DND-41 (cell line): ENCODE measurements at regions not wholly inside any gene's neighbourhood (a gene's known extent, or its start where the extent isn't known, plus 50 kb on each side); places are given as distances from the start of the nearest gene placed in this dataset.

Source experiments
- ATAC-seq: fragments of 200-7000 bp; cut with Tn5 transposase; 3 replicates; pipeline ENCODE4 v1.9.1; 2021; ENCODE audit warnings: low read depth; ENCODE audit not compliant: insufficient read depth
- DNase-seq: peaks from one replicate; pipeline ENCODE4 v3.0.0-alpha.2; 2020
- H2AFZ ChIP-seq: 2 replicates; pipeline ENCODE4 v1.6.0; 2012; ENCODE audit warnings: low read depth, low read length
- H3K27ac ChIP-seq: 2 replicates; pipeline ENCODE4 v1.5.1; 2012; ENCODE audit warnings: low read length, inconsistent platforms
- H3K27me3 ChIP-seq: fragments of 200-600 bp; sonication (generic); 2 replicates; pipeline ENCODE4 v1.6.0; 2012; ENCODE audit warnings: low read length, mild to moderate bottlenecking, inconsistent platforms; ENCODE audit not compliant: insufficient read depth, poor library complexity
- H3K36me3 ChIP-seq: 2 replicates; pipeline ENCODE4 v1.5.1; 2012; ENCODE audit warnings: low read length, inconsistent platforms; ENCODE audit not compliant: insufficient read depth
- H3K4me1 ChIP-seq: 2 replicates; pipeline ENCODE4 v1.5.1; 2012; ENCODE audit warnings: mild to moderate bottlenecking, low read length; ENCODE audit not compliant: insufficient read depth
- H3K4me2 ChIP-seq: 2 replicates; pipeline ENCODE4 v1.6.0; 2012; ENCODE audit warnings: mild to moderate bottlenecking, moderate library complexity, low read length, inconsistent platforms; ENCODE audit not compliant: insufficient read depth
- H3K4me3 ChIP-seq, 2 experiments: fragments of 200-600 bp in 1 of 2; shearing (Covaris generic) in 1 of 2; 2 replicates each; pipeline ENCODE4 v1.5.1; 2012 to 2016; ENCODE audit warnings: inconsistent platforms in 2 of 2, low read length in 2 of 2, mild to moderate bottlenecking in 2 of 2, low read depth in 1 of 2, moderate library complexity in 1 of 2
- H3K79me2 ChIP-seq: 2 replicates; pipeline ENCODE4 v1.6.0; 2012; ENCODE audit warnings: low read length, inconsistent platforms; ENCODE audit not compliant: insufficient read depth
- H3K9ac ChIP-seq: 2 replicates; pipeline ENCODE4 v1.6.0; 2012; ENCODE audit warnings: low read depth, mild to moderate bottlenecking, inconsistent platforms, low read length, moderate library complexity
- H3K9me3 ChIP-seq: 2 replicates; pipeline ENCODE4 v1.5.1; 2012; ENCODE audit warnings: low read length, moderate library complexity, mild to moderate bottlenecking, inconsistent platforms; ENCODE audit not compliant: insufficient read depth, severe bottlenecking
- H4K20me1 ChIP-seq: 2 replicates; pipeline ENCODE4 v1.6.0; 2012; ENCODE audit warnings: low read length; ENCODE audit not compliant: insufficient read depth
- CTCF ChIP-seq: IDR thresholded peaks from 2 replicates; pipeline ENCODE4 v1.5.1; 2012; ENCODE audit warnings: borderline replicate concordance, low read length, moderate library complexity, mild to moderate bottlenecking; ENCODE audit not compliant: poor library complexity, severe bottlenecking; ENCODE audit errors: extremely low read depth
- EZH2 ChIP-seq: IDR thresholded peaks from 3 replicates; pipeline ENCODE4 v1.6.1; 2012; ENCODE audit warnings: borderline replicate concordance, low read depth, mild to moderate bottlenecking, moderate library complexity, low read length, inconsistent platforms; ENCODE audit not compliant: severe bottlenecking

GRCh38 chr6:114659513-114659912, 316.7 kb upstream of the HS3ST5 start:
- no peak overlapping the region for H3K4me3 ChIP-seq

DNA sequence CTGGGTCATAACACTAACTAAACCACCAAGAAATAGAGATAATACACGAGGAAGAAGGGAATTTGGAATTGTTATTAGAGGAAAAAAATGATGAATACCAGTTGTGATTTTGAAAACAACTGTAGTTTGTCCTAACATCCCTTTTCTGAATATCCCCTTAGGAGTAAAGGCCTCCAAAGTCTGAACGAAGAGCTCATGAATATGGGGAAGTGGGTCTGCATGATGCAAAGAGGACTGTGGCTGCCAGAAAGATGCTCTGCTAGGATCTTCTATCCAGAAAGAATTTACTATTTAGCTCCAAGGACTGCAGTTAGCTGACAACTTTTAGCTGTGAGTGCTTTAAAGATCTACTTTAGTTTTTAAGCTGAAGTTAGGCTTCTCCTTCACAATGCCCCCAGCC, 308.8 kb upstream of the HS3ST5 start:
- no peak overlapping the region for H3K4me3 ChIP-seq
- H3K4me1 ChIP-seq: no peaks in the 10 kb centered on the region
- no peaks in the 10 kb centered on the region for H3K9me3 ChIP-seq
- no peaks in the 10 kb centered on the region for H3K79me2 ChIP-seq
- H4K20me1 ChIP-seq: no peaks in the 10 kb centered on the region
- no peaks in the 10 kb centered on the region for H3K27me3 ChIP-seq
- H2AFZ ChIP-seq: no peak overlapping the region
- no peaks in the 10 kb centered on the region for H3K36me3 ChIP-seq
- no peak overlapping the region for H3K27ac ChIP-seq
- ATAC-seq (no peak), DNase-seq (no peak)
- no peak for TF ChIP-seq EZH2
- TF ChIP-seq CTCF: no peak
- H3K9ac ChIP-seq: no peak overlapping the region
- no peak overlapping the region for H3K4me2 ChIP-seq

More at GRCh38 chr6:114659513-114659912, 316.7 kb upstream of the HS3ST5 start:
- no peaks in the 10 kb centered on the region for H3K4me1 ChIP-seq
- H3K79me2 ChIP-seq: no peaks in the 10 kb centered on the region
- no peak overlapping the region for H2AFZ ChIP-seq
- H3K27ac ChIP-seq: no peak overlapping the region
- no peak overlapping the region for H3K4me2 ChIP-seq
- no peaks in the 10 kb centered on the region for H3K9me3 ChIP-seq
- no peak overlapping the region for H3K9ac ChIP-seq
- TF ChIP-seq EZH2: no peak
- TF ChIP-seq CTCF: no peak
- no peak for DNase-seq
- no peaks in the 10 kb centered on the region for H3K27me3 ChIP-seq
- no peak for ATAC-seq
- H3K36me3 ChIP-seq: no peaks in the 10 kb centered on the region
- no peaks in the 10 kb centered on the region for H4K20me1 ChIP-seq

GRCh38 chr6:114650891-114651290, 308.1 kb upstream of the HS3ST5 start:
- no peak for TF ChIP-seq EZH2
- no peak for TF ChIP-seq CTCF
- Histone ChIP-seq H3K79me2 (no peaks in the 10 kb centered on the region), H4K20me1 (no peaks in the 10 kb centered on the region), H3K27me3 (no peaks in the 10 kb centered on the region), H3K4me3 (no peak overlapping the region), H3K27ac (no peak overlapping the region), H3K4me2 (no peak overlapping the region), H3K36me3 (no peaks in the 10 kb centered on the region), H3K4me1 (no peaks in the 10 kb centered on the region), H3K9ac (no peak overlapping the region), H2AFZ (no peak overlapping the region), H3K9me3 (no peaks in the 10 kb centered on the region)
- no peak for DNase-seq
- ATAC-seq: no peak

DNA sequence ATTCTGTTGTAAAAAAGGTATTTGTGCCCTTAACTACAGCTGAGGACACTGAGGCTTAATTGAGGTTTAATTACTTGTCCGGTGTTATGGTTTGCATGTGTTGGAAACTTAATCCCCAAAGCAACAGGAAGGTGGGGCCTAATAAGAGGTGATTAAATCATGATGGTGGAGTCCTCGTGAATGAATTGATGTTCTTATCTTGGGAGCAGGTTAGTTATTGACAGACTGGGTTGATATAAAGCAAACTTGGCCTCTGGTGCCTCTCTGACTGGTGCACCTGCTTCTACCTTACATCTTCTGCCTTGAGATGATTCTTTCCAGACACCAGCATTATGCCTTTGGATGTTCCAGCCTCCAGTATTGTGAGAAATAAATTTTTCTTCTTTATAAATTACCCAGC, 306.5 kb upstream of the HS3ST5 start:
- no peak for TF ChIP-seq CTCF
- DNase-seq (no peak), ATAC-seq (no peak)
- Histone ChIP-seq H2AFZ (no peak overlapping the region), H3K9ac (no peak overlapping the region), H3K79me2 (no peaks in the 10 kb centered on the region), H4K20me1 (no peaks in the 10 kb centered on the region), H3K4me2 (no peak overlapping the region), H3K36me3 (no peaks in the 10 kb centered on the region), H3K27me3 (no peaks in the 10 kb centered on the region), H3K4me3 (no peak overlapping the region), H3K4me1 (no peaks in the 10 kb centered on the region), H3K9me3 (no peaks in the 10 kb centered on the region), H3K27ac (no peak overlapping the region)
